ENCODE measurements at regions not wholly inside any gene's neighbourhood (a gene's known extent, or its start where the extent isn't known, plus 50 kb on each side); places are given as distances from the start of the nearest gene placed in this dataset.

- intact Hi-C loops (cut with DNase I), result no loop called here
- DNase-seq, result no peak
Measured at GRCh38 chr4:129342819-129343408, 247.0 kb downstream of the C4orf33 start.

DNA sequence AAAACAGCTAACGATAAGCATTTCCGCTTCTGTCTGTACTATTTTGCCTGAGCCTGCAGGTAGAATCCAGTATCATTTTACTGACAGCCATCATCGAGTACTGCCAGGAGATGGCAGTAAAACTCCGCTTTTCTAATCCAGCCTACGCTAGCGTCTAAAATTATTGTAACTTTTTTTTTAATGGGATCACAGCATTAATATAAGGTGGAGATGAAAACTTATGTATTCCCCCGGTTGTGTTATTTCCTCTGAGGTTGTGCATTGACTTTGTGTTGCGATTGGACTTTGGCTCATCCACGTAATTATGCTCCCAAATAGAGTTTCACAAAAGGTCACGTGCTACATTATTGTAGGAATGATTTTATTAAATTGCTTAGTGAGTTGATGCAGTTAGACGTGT, 248.1 kb downstream of the C4orf33 start:
- peak in 2 of 10 donors; percentile 8 to 15 for DNase-seq
- intact Hi-C loops (cut with DNase I), result no loop called here

- DNase-seq, result no peak
- intact Hi-C loops (cut with DNase I), result no loop called here
Measured at GRCh38 chr4:129345609-129346008, 249.7 kb downstream of the C4orf33 start.

GRCh38 chr4:129346036-129346435, 250.1 kb downstream of the C4orf33 start:
- intact Hi-C loops (cut with DNase I), result no loop called here
- DNase-seq, result no peak

DNA sequence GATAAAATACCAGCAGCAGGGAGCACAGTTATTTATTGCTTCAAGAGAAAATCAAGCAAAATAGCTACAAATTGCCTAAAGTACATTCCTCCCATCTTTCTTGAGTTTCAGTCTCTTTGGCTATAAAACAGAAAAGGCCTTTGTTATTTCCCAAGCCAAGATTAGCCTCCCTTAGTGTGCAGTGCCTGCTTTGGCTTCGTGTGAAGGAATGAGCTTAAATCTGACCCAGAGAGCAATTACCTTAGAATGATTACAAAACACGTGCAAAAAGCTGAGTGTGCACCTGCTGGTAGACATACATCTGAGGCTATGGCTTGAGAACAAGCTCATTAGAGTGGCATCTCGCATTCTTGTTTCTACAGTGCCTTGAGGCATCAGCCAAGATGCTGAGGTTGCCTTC, 250.8 kb downstream of the C4orf33 start:
- no peak for DNase-seq
- intact Hi-C loops (cut with DNase I), result no loop called here

DNA sequence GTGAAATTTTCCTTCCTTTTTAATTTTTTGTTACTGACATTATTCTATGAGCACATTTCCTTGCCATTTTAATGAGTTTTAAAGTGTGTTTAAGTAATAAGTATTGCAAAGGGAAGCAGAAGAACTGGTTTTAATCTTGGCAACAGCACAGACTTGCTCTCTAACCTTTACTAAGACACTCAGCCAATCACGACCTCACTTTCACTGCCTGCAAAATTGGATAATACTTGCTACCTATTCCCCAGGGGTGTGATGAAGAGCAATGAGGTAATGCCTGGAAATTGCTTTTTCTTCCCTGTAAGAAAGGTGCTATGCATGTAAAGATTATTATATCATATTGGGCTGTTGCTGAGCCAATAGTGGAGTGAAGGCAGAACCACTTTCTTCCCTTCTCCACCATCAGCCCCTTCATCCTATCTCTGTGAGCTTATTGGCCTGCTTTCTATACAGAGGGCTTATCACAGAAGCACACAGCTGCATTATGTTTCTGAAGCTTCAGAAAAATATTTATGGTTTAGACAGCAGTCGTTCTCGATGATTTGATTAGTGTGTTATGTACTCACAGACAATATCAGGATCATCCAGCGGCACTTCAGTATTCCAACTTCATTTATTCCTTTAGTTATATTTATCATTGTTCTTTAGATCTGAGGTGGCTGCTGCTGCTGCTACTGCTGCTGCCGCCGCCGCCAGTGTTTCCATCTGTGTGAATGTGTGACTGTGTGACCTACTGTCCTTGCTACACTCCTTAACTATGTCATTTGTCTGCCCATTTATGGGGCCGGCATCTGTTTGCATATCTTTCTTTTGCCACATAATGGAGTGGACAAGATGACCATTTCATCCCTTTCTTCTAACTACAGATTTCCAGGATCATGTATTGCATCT, 255.1 kb downstream of the C4orf33 start:
- DNase-seq, result no peak
- intact Hi-C loops (cut with DNase I), result no loop called here

DNA sequence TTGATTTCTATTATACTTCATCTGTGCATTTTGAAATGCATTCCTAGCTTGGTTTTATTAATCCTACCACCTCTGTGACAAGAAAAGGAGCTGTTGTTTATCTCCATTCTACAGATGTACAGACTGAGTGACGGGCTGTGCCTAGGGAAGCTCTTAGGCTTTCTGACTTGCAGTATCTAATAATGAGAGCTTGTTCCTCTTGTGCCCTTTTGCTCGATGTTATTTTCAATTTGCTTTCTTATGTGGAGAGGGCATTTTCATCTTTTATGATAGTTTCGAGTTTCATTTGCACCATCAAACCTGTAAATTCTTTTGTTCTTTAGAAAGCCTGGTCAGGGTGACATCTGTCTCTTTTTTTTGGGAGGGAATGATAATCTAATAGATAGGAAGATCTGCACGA, 256.5 kb downstream of the C4orf33 start:
- intact Hi-C loops (cut with DNase I), result no loop called here
- DNase-seq, result no peak

DNA sequence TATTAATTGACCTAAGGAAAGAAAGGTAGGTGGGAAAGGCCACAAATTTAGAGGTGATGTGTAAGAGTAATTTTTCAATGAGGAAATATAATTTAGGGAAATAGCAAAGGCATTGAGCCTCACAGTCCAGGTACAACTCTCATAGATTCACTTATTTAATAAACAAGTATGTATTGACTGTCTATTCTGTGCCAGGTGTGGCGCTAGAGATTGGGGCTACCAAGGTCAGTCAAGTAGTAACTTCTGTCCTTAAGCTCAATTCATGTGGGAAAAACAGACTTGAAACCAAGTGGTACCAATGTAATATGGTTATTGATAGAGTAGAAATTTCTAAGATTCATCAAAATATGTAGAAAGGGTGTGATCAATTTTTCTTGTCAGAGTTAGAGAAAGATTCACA, 257.5 kb downstream of the C4orf33 start:
- intact Hi-C loops (cut with DNase I), result no loop called here
- DNase-seq, result no peak

- no peak for DNase-seq
- intact Hi-C loops (cut with DNase I), result no loop called here
Measured at GRCh38 chr4:129355031-129355430, 259.1 kb downstream of the C4orf33 start.

DNA sequence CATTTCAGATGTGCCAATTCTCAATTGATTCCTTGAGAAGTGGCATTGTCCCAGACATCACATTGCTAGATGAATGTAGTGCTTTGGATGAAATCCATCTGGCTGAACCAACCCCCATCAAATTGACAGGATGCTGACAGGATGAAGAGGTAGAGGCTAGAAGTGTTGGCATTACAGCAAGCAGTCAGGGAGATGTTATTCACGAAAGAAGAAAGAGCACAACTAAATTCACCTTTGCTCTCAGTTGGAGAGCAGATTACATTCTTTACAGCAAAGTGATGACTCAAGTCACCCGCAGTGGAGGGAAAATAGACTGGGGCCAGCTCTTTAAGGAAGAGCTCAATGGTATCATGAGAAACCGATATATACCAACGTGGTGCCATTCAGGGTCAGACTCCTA, 259.6 kb downstream of the C4orf33 start:
- intact Hi-C loops (cut with DNase I), result no loop called here

DNA sequence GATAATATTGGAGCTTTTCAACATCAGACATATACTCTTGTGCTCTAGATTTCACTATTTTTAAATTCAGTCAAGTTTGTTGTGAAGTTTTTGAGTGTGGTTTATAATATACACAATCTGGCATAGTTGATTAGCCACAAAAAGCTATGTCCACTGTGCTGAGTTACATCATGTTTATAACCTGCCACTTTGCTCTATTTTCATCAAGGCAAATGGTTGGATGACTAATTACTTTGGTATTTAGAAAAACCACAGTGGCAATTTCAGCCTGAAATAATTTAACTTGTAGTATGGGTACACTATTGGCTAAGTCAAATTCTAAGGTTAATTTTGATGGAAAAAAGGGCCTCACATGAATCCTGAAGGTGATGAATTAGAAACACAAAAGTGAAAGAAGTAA, 262.6 kb downstream of the C4orf33 start:
- no peak for DNase-seq
- intact Hi-C loops (cut with DNase I), result no loop called here

More for the DNA sequence above, 259.6 kb downstream of the C4orf33 start:
- DNase-seq, result no peak

GRCh38 chr4:129359461-129359860, 263.5 kb downstream of the C4orf33 start:
- intact Hi-C loops (cut with DNase I), result no loop called here
- DNase-seq, result no peak

DNA sequence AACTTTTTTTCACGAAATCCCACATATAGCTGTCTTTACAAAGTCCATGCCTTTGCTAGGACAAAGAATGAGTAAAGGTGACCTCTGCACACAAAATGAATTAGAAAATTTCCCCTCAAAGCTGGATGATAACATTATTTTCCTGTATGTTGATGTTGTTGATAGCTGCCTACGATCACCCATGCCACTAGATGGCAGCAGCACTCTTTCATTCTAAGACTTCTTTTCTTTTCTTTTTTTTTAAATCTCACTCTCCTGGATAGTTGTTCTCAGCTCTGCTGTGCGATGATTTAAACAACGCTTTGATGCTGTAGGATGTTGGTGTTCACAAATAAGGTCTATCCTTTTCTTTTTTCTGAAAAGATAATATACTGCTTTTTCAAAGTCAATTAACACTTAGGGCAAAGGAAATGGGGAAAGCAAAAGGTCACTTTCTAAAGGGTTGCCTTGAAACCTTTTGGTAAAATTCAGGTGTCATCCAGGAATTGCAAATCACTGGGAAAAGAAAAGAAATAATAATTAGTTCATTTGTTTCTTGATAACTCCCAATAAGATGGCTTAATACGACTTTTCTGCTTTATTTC, 266.8 kb downstream of the C4orf33 start:
- intact Hi-C loops (cut with DNase I), result loop anchor here (2.0 kb wide), 1 partner anchor 278 kb away; no protein-coding TSS in a partner anchor
- DNase-seq, result peak in 6 of 10 donors; percentile 25 to 79 (median 34)

DNA sequence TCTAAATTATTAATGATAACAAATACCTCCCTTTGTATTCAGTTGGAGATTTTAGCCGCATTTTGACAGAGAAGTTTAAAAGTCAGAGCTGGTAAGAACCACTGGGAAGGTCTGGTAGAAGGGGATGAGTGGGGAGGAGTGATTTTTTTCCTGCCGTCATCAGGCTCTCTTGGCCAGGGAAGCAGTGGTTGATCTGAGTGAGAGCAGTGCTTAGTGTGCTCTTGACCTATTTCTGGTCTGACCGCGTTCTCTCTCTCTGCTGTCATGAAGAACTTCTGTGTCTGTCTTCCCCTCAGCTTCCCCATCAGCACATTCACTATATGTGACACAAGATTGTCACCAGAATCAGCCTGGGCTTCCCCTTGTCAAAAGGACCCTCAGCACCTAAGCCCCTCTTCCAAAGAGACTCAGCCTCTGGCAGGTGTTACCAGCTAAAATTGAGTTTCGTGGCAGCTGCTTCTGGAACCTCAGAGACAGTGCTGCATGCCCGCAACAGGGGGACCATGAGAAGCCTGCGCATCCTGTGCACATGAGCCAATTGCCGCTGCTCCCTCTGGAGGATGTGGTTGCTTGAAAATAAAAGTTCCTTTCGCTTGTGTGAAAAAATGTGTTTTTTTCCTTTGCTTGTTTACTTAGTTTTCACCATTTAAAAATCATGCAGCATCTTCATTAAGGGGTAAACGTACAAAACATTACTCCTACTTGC, 268.9 kb downstream of the C4orf33 start:
- DNase-seq, result no peak
- intact Hi-C loops (cut with DNase I), result no loop called here

DNA sequence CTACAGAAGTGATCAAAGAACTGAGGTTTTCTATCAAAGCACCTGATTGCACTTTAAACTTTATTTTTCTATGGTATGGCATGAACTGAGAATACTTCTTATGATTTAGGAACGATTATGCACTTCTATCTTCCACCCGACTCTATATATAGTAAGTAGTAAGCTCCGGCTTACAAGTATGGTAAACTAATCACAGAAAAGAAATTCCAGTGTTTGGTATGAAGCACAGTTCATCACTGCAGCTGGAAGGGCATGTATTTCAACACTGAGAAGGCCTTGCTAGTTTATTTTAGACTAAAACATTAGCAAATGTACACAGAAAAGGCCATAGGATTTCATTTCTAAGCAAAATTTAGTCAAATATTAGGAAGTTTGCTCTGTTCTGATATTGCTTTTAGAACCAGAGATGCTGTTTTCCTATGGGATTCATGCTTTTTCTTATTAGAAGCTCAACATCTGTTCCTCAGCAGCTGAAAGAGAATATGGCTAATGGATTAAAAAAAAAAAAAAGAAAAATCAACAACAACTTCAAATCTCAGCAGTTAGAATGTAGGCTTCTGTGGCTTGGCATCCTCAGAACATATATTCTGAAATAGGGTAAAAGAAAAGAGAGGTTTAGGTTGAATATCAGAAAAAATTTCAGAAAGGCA, 273.5 kb downstream of the C4orf33 start:
- DNase-seq, result no peak
- intact Hi-C loops (cut with DNase I), result no loop called here

DNA sequence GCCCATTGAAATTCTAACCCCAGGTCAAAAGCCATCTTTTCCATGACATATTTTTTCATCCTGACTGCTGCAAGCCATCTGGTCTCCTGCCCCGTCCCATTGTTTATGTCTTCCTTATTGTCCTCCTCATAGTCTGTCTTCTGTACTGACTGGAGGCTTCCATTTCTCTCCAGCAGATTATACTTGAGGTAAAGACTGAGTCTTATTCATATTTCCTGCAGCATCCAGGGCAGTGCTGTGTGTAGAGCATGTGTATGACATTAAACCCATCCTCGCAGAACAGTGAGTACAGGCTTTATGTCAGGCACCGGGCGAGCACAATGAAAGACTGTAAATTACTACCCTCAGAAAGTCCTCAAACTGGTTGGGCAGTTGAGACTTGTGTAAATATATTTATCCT, 275.1 kb downstream of the C4orf33 start:
- DNase-seq, result no peak
- intact Hi-C loops (cut with DNase I), result no loop called here

- intact Hi-C loops (cut with DNase I), result no loop called here
- no peak for DNase-seq
Measured at GRCh38 chr4:129371926-129372325, 276.0 kb downstream of the C4orf33 start.

GRCh38 chr4:129377131-129377845, 281.3 kb downstream of the C4orf33 start:
- DNase-seq, result no peak
- intact Hi-C loops (cut with DNase I), result no loop called here

GRCh38 chr4:129378364-129378763, 282.4 kb downstream of the C4orf33 start:
- no peak for DNase-seq
- intact Hi-C loops (cut with DNase I), result no loop called here

DNA sequence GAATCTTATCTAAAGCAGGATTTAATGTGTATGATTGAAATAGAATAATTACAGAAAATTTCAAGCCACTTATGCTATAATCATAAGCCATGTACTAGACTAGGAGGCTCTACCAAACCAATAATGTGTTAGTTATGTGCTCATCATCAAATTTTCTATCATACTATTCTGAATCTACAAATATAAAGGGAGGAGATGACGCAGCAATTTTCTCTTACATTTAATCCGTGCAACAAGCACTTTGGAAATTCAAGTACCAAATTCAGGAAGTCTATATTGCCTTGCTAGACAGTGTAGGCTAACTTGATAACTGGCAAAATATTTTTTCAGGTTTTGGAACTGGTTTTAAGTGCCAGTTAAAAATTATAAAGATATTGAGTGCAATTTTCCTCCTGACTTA, 283.5 kb downstream of the C4orf33 start:
- no peak for DNase-seq
- intact Hi-C loops (cut with DNase I), result no loop called here
